ENCODE measurements at regions not wholly inside any gene's neighbourhood (a gene's known extent, or its start where the extent isn't known, plus 50 kb on each side); places are given as distances from the start of the nearest gene placed in this dataset.
"Not testable (repeated sequence)": the region's sequence is repeated elsewhere in the genome, so short reads cannot be mapped to it uniquely, and the experiment has no call there.

- intact Hi-C loops (cut with micrococcal nuclease), result no loop called here
- no peak for DNase-seq
- no peaks in the 10 kb centered on the region for H3K4me1 Mint-ChIP-seq
Measured at GRCh38 chr9:100725371-100725770, 147.5 kb downstream of the CAVIN4 start.

GRCh38 chr9:100729336-100729895, 151.5 kb downstream of the CAVIN4 start:
- Mint-ChIP-seq H3K36me3 (ENCODE audit: low read depth) (no peaks in the 10 kb centered on the region), H3K9me3 (no peaks in the 10 kb centered on the region), H3K27me3 (no peaks in the 10 kb centered on the region), H3K4me3 (no peak overlapping the region), H3K4me1 (no peaks in the 10 kb centered on the region), H3K27ac (no peak overlapping the region)
- DNase-seq, result no peak
- intact Hi-C loops (cut with micrococcal nuclease), result no loop called here

More at GRCh38 chr9:100725371-100725770, 147.5 kb downstream of the CAVIN4 start:
- Mint-ChIP-seq H3K9me3 (no peaks in the 10 kb centered on the region), H3K36me3 (ENCODE audit: low read depth) (no peaks in the 10 kb centered on the region), H3K4me3 (no peak overlapping the region), H3K27me3 (no peaks in the 10 kb centered on the region), H3K27ac (no peak overlapping the region)

GRCh38 chr9:100730086-100730485, 152.2 kb downstream of the CAVIN4 start:
- H3K27me3 Mint-ChIP-seq, result no peaks in the 10 kb centered on the region
- no peak overlapping the region for H3K27ac Mint-ChIP-seq
- DNase-seq, result no peak
- no peaks in the 10 kb centered on the region for H3K36me3 Mint-ChIP-seq (ENCODE audit: low read depth)
- no peaks in the 10 kb centered on the region for H3K9me3 Mint-ChIP-seq
- H3K4me3 Mint-ChIP-seq, result no peak overlapping the region
- intact Hi-C loops (cut with micrococcal nuclease), result no loop called here
- H3K4me1 Mint-ChIP-seq, result no peaks in the 10 kb centered on the region

GRCh38 chr9:100731038-100731556, 153.2 kb downstream of the CAVIN4 start:
- H3K4me3 Mint-ChIP-seq, result no peak overlapping the region
- H3K27ac Mint-ChIP-seq, result no peak overlapping the region
- H3K27me3 Mint-ChIP-seq, result no peaks in the 10 kb centered on the region
- intact Hi-C loops (cut with micrococcal nuclease), result no loop called here
- H3K9me3 Mint-ChIP-seq, result no peaks in the 10 kb centered on the region
- no peak for DNase-seq
- no peaks in the 10 kb centered on the region for H3K4me1 Mint-ChIP-seq
- no peaks in the 10 kb centered on the region for H3K36me3 Mint-ChIP-seq (ENCODE audit: low read depth)

- Mint-ChIP-seq H3K9me3 (no peaks in the 10 kb centered on the region), H3K27ac (no peak overlapping the region), H3K27me3 (no peaks in the 10 kb centered on the region), H3K4me3 (no peak overlapping the region), H3K36me3 (ENCODE audit: low read depth) (no peaks in the 10 kb centered on the region), H3K4me1 (no peaks in the 10 kb centered on the region)
- intact Hi-C loops (cut with micrococcal nuclease), result no loop called here
- no peak for DNase-seq
Measured at GRCh38 chr9:100731557-100731956, 153.7 kb downstream of the CAVIN4 start.

GRCh38 chr9:100739208-100739607, 161.3 kb downstream of the CAVIN4 start:
- no peak for DNase-seq

GRCh38 chr9:100739666-100740065, 161.8 kb downstream of the CAVIN4 start:
- no peaks in the 10 kb centered on the region for H3K36me3 Mint-ChIP-seq (ENCODE audit: low read depth)
- no peak for DNase-seq
- no peak overlapping the region for H3K4me3 Mint-ChIP-seq
- no peaks in the 10 kb centered on the region for H3K27me3 Mint-ChIP-seq
- no peak overlapping the region for H3K27ac Mint-ChIP-seq
- H3K4me1 Mint-ChIP-seq, result no peaks in the 10 kb centered on the region
- peaks cover 11% of the 10 kb centered on the region for H3K9me3 Mint-ChIP-seq
- intact Hi-C loops (cut with micrococcal nuclease), result no loop called here

More at GRCh38 chr9:100739208-100739607, 161.3 kb downstream of the CAVIN4 start:
- intact Hi-C loops (cut with micrococcal nuclease), result no loop called here
- Mint-ChIP-seq H3K27ac (no peak overlapping the region), H3K27me3 (no peaks in the 10 kb centered on the region), H3K36me3 (ENCODE audit: low read depth) (no peaks in the 10 kb centered on the region), H3K4me1 (no peaks in the 10 kb centered on the region), H3K4me3 (no peak overlapping the region), H3K9me3 (peaks cover 11% of the 10 kb centered on the region)

GRCh38 chr9:100748930-100749329, 171.1 kb downstream of the CAVIN4 start:
- H3K27ac Mint-ChIP-seq; H3K9me3 Mint-ChIP-seq; H3K36me3 Mint-ChIP-seq (ENCODE audit: low read depth); H3K4me1 Mint-ChIP-seq; DNase-seq; intact Hi-C loops (cut with micrococcal nuclease); H3K4me3 Mint-ChIP-seq; H3K27me3 Mint-ChIP-seq: not testable (repeated sequence)

- intact Hi-C loops (cut with micrococcal nuclease), result no loop called here
- H3K27ac Mint-ChIP-seq, result no peak overlapping the region
- no peak overlapping the region for H3K4me3 Mint-ChIP-seq
- no peaks in the 10 kb centered on the region for H3K27me3 Mint-ChIP-seq
- no peaks in the 10 kb centered on the region for H3K36me3 Mint-ChIP-seq (ENCODE audit: low read depth)
- DNase-seq, result no peak
- H3K4me1 Mint-ChIP-seq, result no peaks in the 10 kb centered on the region
- H3K9me3 Mint-ChIP-seq, result no peaks in the 10 kb centered on the region
Measured at GRCh38 chr9:100756217-100756616, 178.3 kb downstream of the CAVIN4 start.

GRCh38 chr9:100759215-100759614, 181.3 kb downstream of the CAVIN4 start:
- no peak overlapping the region for H3K27ac Mint-ChIP-seq
- H3K27me3 Mint-ChIP-seq, result no peaks in the 10 kb centered on the region
- no peak overlapping the region for H3K4me3 Mint-ChIP-seq
- DNase-seq, result no peak
- no peaks in the 10 kb centered on the region for H3K4me1 Mint-ChIP-seq
- intact Hi-C loops (cut with micrococcal nuclease), result no loop called here
- H3K9me3 Mint-ChIP-seq, result no peaks in the 10 kb centered on the region
- H3K36me3 Mint-ChIP-seq (ENCODE audit: low read depth), result no peaks in the 10 kb centered on the region

- no peaks in the 10 kb centered on the region for H3K4me1 Mint-ChIP-seq
- DNase-seq, result no peak
- H3K36me3 Mint-ChIP-seq (ENCODE audit: low read depth), result no peaks in the 10 kb centered on the region
- H3K9me3 Mint-ChIP-seq, result no peaks in the 10 kb centered on the region
- H3K27ac Mint-ChIP-seq, result no peak overlapping the region
- intact Hi-C loops (cut with micrococcal nuclease), result no loop called here
- H3K27me3 Mint-ChIP-seq, result no peaks in the 10 kb centered on the region
- no peak overlapping the region for H3K4me3 Mint-ChIP-seq
Measured at GRCh38 chr9:100761276-100761802, 183.5 kb downstream of the CAVIN4 start.

- H3K4me3 Mint-ChIP-seq, result no peak overlapping the region
- intact Hi-C loops (cut with micrococcal nuclease), result no loop called here
Measured at GRCh38 chr9:100774326-100774725, 196.4 kb downstream of the CAVIN4 start.

GRCh38 chr9:100774962-100775361, 197.1 kb downstream of the CAVIN4 start:
- Mint-ChIP-seq H3K4me1 (no peaks in the 10 kb centered on the region), H3K4me3 (no peak overlapping the region), H3K9me3 (no peaks in the 10 kb centered on the region), H3K27me3 (no peaks in the 10 kb centered on the region), H3K36me3 (ENCODE audit: low read depth) (no peaks in the 10 kb centered on the region), H3K27ac (no peak overlapping the region)
- intact Hi-C loops (cut with micrococcal nuclease), result no loop called here
- no peak for DNase-seq

More at GRCh38 chr9:100774326-100774725, 196.4 kb downstream of the CAVIN4 start:
- no peak for DNase-seq
- H3K36me3 Mint-ChIP-seq (ENCODE audit: low read depth), result no peaks in the 10 kb centered on the region
- H3K9me3 Mint-ChIP-seq, result no peaks in the 10 kb centered on the region
- no peaks in the 10 kb centered on the region for H3K4me1 Mint-ChIP-seq
- no peak overlapping the region for H3K27ac Mint-ChIP-seq
- H3K27me3 Mint-ChIP-seq, result no peaks in the 10 kb centered on the region

- H3K27ac Mint-ChIP-seq, result no peak overlapping the region
- no peak overlapping the region for H3K4me3 Mint-ChIP-seq
- H3K27me3 Mint-ChIP-seq, result no peaks in the 10 kb centered on the region
- H3K9me3 Mint-ChIP-seq, result no peaks in the 10 kb centered on the region
- no peaks in the 10 kb centered on the region for H3K4me1 Mint-ChIP-seq
- intact Hi-C loops (cut with micrococcal nuclease), result no loop called here
- H3K36me3 Mint-ChIP-seq (ENCODE audit: low read depth), result no peaks in the 10 kb centered on the region
- no peak for DNase-seq
Measured at GRCh38 chr9:100775912-100776311, 198.0 kb downstream of the CAVIN4 start.

- H3K4me3 Mint-ChIP-seq, result no peak overlapping the region
- DNase-seq, result no peak
- H3K4me1 Mint-ChIP-seq, result no peaks in the 10 kb centered on the region
- no peaks in the 10 kb centered on the region for H3K36me3 Mint-ChIP-seq (ENCODE audit: low read depth)
- intact Hi-C loops (cut with micrococcal nuclease), result no loop called here
- no peaks in the 10 kb centered on the region for H3K27me3 Mint-ChIP-seq
- no peak overlapping the region for H3K27ac Mint-ChIP-seq
- no peaks in the 10 kb centered on the region for H3K9me3 Mint-ChIP-seq
Measured at GRCh38 chr9:100784755-100785154, 206.9 kb downstream of the CAVIN4 start.
